RWPE2 (cell line): ENCODE measurements at regions not wholly inside any gene's neighbourhood (a gene's known extent, or its start where the extent isn't known, plus 50 kb on each side); places are given as distances from the start of the nearest gene placed in this dataset.
A peak's percentile ranks its signal among the peaks of the same experiment; 100 is the strongest.

ENCODE experiments used
- ATAC-seq: fragments of 200-7000 bp; cut with Tn5 transposase; 3 replicates; pipeline ENCODE4 v1.9.1; 2021; ENCODE audit warnings: low read depth
- DNase-seq: peaks from one replicate; pipeline ENCODE4 v3.0.0-alpha.2; 2020; ENCODE audit warnings: low spot score
- H3K27ac ChIP-seq: fragments of 450-650 bp; 2 replicates; pipeline ENCODE4 v1.5.1; 2017; ENCODE audit warnings: mild to moderate bottlenecking; ENCODE audit not compliant: poor library complexity, severe bottlenecking
- H3K27me3 ChIP-seq: fragments of 250-450 bp; sonication (Bioruptor Pico); 2 replicates; pipeline ENCODE4 v1.5.1; 2021; ENCODE audit warnings: mild to moderate bottlenecking, moderate library complexity; ENCODE audit not compliant: insufficient read depth, poor library complexity, severe bottlenecking
- H3K36me3 ChIP-seq: fragments of 250-450 bp; sonication (Bioruptor Pico); 2 replicates; pipeline ENCODE4 v1.5.1; 2020; ENCODE audit warnings: low read depth, mild to moderate bottlenecking, moderate library complexity
- H3K4me1 ChIP-seq: fragments of 250-450 bp; sonication (Bioruptor Pico); 2 replicates; pipeline ENCODE4 v1.5.1; 2021; ENCODE audit warnings: mild to moderate bottlenecking, moderate library complexity; ENCODE audit not compliant: insufficient read depth, poor library complexity, severe bottlenecking
- H3K4me3 ChIP-seq: fragments of 250-450 bp; sonication (Bioruptor Pico); 2 replicates; pipeline ENCODE4 v1.5.1; 2021; ENCODE audit warnings: mild to moderate bottlenecking, moderate library complexity; ENCODE audit not compliant: severe bottlenecking
- H3K9me3 ChIP-seq: fragments of 250-450 bp; sonication (Bioruptor Pico); 2 replicates; pipeline ENCODE4 v1.5.1; 2021; ENCODE audit warnings: mild to moderate bottlenecking, moderate library complexity; ENCODE audit not compliant: severe bottlenecking
- TF ChIP-seq, protein P1 (sequence below): fragments of 450-650 bp; IDR thresholded peaks from one replicate; pipeline ENCODE4 v1.5.1; 2017; ENCODE audit warnings: mild to moderate bottlenecking, moderate library complexity; ENCODE audit not compliant: poor library complexity, severe bottlenecking

DNA sequence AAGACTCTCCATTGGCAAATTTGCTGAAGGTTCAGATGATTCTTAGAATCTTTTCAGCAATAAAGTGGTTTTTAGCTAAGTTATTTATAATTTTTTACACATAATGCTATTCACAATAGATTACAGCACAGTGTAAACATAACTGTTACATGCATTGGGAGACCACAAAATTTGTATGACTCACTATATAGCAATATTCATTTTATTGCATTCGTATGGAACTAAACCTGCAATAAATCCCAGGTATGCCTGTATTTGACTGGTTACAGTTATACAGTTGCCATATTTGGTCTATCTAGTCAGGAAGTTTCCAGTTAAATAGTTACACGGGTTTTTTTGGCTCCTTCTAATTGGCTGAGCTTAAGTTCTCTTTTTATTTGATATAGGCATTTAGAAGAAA, 220.8 kb downstream of the MRPS30 start:
- H3K4me3 ChIP-seq = no peak overlapping the region
- no peaks in the 10 kb centered on the region for H3K9me3 ChIP-seq
- no peaks in the 10 kb centered on the region for H3K4me1 ChIP-seq
- no peak overlapping the region for H3K27ac ChIP-seq
- ATAC-seq (peak; percentile 61), DNase-seq (no peak)
- H3K27me3 ChIP-seq = peaks cover 3% of the 10 kb centered on the region
- H3K36me3 ChIP-seq = no peaks in the 10 kb centered on the region
- TF ChIP-seq, protein P1, sequence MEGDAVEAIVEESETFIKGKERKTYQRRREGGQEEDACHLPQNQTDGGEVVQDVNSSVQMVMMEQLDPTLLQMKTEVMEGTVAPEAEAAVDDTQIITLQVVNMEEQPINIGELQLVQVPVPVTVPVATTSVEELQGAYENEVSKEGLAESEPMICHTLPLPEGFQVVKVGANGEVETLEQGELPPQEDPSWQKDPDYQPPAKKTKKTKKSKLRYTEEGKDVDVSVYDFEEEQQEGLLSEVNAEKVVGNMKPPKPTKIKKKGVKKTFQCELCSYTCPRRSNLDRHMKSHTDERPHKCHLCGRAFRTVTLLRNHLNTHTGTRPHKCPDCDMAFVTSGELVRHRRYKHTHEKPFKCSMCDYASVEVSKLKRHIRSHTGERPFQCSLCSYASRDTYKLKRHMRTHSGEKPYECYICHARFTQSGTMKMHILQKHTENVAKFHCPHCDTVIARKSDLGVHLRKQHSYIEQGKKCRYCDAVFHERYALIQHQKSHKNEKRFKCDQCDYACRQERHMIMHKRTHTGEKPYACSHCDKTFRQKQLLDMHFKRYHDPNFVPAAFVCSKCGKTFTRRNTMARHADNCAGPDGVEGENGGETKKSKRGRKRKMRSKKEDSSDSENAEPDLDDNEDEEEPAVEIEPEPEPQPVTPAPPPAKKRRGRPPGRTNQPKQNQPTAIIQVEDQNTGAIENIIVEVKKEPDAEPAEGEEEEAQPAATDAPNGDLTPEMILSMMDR = no peak

DNA sequence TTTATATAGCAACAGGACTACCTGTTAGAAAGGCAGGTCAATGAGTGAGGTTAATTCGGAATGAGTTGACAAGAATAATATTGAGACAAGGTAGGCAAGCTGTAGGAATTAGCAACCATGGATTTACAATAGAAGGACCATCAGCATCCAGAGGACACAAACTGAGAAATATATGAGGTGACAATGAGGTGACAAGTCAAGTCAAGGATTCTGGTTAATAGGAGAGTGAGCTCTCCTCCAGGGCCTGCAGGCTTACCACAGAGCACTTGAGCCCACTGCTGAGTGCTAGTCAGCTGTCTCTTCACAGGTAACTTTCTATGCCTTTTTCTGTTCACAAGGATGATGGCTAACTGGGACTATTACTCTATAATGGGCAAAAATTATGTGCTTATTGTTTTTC, 227.2 kb downstream of the MRPS30 start:
- DNase-seq (no peak), ATAC-seq (no peak)
- no peaks in the 10 kb centered on the region for H3K9me3 ChIP-seq
- no peak overlapping the region for H3K4me3 ChIP-seq
- H3K4me1 ChIP-seq = no peaks in the 10 kb centered on the region
- no peaks in the 10 kb centered on the region for H3K36me3 ChIP-seq
- H3K27ac ChIP-seq = no peak overlapping the region
- H3K27me3 ChIP-seq = peaks cover 2% of the 10 kb centered on the region
- TF ChIP-seq, protein P1 = no peak

DNA sequence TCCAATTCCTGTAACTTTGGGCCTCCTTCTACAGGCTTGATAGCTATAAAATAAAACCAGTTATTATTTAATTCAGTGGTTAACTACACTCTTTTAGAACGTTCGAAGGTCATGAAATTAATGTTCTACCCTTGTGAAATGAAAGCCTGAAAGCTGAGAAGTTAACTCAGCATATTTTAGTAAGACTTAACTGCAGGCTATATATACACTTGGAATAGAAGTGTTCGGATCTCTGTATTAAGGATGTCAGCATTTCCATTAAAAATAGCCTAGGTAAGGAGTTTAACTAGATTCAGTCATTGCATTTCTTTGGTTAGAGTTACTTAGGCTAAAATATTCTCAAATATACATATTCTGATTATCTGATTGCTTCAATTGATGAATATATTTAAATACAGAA, 229.2 kb downstream of the MRPS30 start:
- no peak for ATAC-seq
- Histone ChIP-seq H3K36me3 (no peaks in the 10 kb centered on the region), H3K4me1 (no peaks in the 10 kb centered on the region), H3K4me3 (no peak overlapping the region), H3K27ac (no peak overlapping the region), H3K9me3 (no peaks in the 10 kb centered on the region), H3K27me3 (peaks cover 5% of the 10 kb centered on the region)
- TF ChIP-seq, protein P1 = no peak
- DNase-seq = no peak

DNA sequence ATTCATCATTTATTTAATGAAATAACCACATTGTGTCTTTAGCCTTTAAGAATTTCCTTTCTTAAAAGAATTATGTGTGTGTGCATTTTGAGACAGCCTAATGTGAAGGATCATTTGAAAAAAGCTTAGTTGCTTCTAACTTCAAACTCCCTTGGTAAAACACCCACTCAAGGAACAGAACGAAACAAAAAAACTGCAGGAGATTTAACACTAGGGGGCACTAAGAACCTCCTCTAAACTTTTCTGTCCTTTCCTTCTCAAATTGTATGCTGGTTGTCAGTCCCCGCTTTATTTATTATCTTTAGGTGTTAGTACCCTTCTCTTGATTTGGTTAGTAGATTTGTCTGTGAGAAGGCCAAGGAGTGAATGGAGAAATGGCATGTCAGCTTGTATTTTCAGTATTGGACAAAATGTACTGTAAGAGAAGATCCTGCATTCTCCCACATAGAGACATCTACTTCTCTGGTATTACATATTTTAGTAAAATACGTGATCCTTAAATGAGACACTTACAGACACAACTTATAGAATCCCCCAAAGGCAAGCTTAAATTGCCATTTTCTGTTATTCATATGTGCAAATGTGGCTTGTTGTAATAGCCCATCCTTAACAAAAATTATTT, 229.7 kb downstream of the MRPS30 start:
- Histone ChIP-seq H3K4me3 (no peak overlapping the region), H3K27ac (no peak overlapping the region), H3K36me3 (no peaks in the 10 kb centered on the region), H3K27me3 (peaks cover 5% of the 10 kb centered on the region), H3K4me1 (no peaks in the 10 kb centered on the region), H3K9me3 (no peaks in the 10 kb centered on the region)
- TF ChIP-seq, protein P1 = peak; percentile 89
- ATAC-seq (peak; percentile 52; the same call in 1 of the 3 replicates), DNase-seq (no peak)

DNA sequence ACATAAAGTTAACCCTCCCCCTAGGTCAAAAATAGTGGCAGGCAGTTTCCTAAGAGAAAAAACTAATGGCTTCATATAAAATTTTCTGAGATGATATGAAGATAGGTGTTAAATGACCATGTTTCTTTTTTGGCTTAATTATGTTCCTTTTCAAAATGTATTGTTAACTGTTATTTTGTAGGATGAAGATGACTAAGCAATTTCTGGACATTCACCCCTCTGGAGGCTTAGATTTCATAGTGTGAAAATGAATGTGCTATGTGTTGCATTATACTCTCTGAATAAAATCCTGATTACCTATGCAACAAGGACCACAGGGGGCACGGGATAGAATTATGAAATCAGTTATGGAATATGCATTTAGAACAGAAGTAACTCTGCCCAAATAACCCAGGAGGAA, 233.5 kb downstream of the MRPS30 start:
- H3K4me1 ChIP-seq = no peaks in the 10 kb centered on the region
- no peak overlapping the region for H3K4me3 ChIP-seq
- ATAC-seq (no peak), DNase-seq (no peak)
- no peaks in the 10 kb centered on the region for H3K36me3 ChIP-seq
- peaks cover 5% of the 10 kb centered on the region for H3K27me3 ChIP-seq
- no peaks in the 10 kb centered on the region for H3K9me3 ChIP-seq
- no peak overlapping the region for H3K27ac ChIP-seq
- TF ChIP-seq, protein P1 = no peak
